Activated naive CD8-positive, alpha-beta T cell treated with anti-CD3 and anti-CD28 coated beads, Interleukin-2, amount 10 ng/mL, durations not matched to agents 7 days and 5 days (primary cell): ENCODE measurements at regions not wholly inside any gene's neighbourhood (a gene's known extent, or its start where the extent isn't known, plus 50 kb on each side); places are given as distances from the start of the nearest gene placed in this dataset.

Experiments
- ATAC-seq: fragments of 150-1000 bp; cut with Tn5 transposase; one replicate; pipeline ENCODE4 v1.10.0; 2021; ENCODE audit warnings: low read depth, moderate library complexity
- POLR2A ChIA-PET: fragments of 350-600 bp; sonication (Branson Sonifier 250); formaldehyde crosslinking; loops from one replicate; lab custom pipeline; 2021; ENCODE audit warnings: antibody characterized with exemption; lab: Charles Lee
- DNase-seq: peaks from one replicate; pipeline ENCODE4 v3.0.0; 2021
- H3K27ac Mint-ChIP-seq: one replicate; pipeline ENCODE4 v1.8.0; 2022; ENCODE audit warnings: mild to moderate bottlenecking, mixed read lengths
- H3K27me3 Mint-ChIP-seq: one replicate; pipeline ENCODE4 v1.8.0; 2022; ENCODE audit warnings: mild to moderate bottlenecking, moderate library complexity, mixed read lengths
- H3K36me3 Mint-ChIP-seq: one replicate; pipeline ENCODE4 v1.8.0; 2021; ENCODE audit warnings: mild to moderate bottlenecking, mixed read lengths
- H3K4me1 Mint-ChIP-seq: one replicate; pipeline ENCODE4 v1.8.0; 2021; ENCODE audit warnings: mixed read lengths
- H3K4me3 Mint-ChIP-seq: one replicate; pipeline ENCODE4 v1.8.0; 2022; ENCODE audit warnings: mild to moderate bottlenecking, moderate library complexity, mixed read lengths
- H3K9me3 Mint-ChIP-seq: one replicate; pipeline ENCODE4 v1.8.0; 2021; ENCODE audit warnings: mixed read lengths

- POLR2A ChIA-PET, result interaction anchor here (0.7 kb wide), 1 partner anchor 233 kb away, joined by 3 read pairs; no protein-coding TSS in a partner anchor
- no peak overlapping the region for H3K27ac Mint-ChIP-seq
- DNase-seq, result no peak
Measured at GRCh38 chr11:109859045-109859724, 234.0 kb upstream of the ZC3H12C start.

GRCh38 chr11:109862835-109863234 is 230.4 kb upstream of the ZC3H12C start:
- peaks cover 6% of the 10 kb centered on the region for H3K27me3 Mint-ChIP-seq
- no peak overlapping the region for H3K27ac Mint-ChIP-seq
- H3K4me3 Mint-ChIP-seq, result no peak overlapping the region
- ATAC-seq (no peak), DNase-seq (no peak)
- no peaks in the 10 kb centered on the region for H3K9me3 Mint-ChIP-seq
- peaks cover 2% of the 10 kb centered on the region for H3K4me1 Mint-ChIP-seq
- POLR2A ChIA-PET, result no interaction called here
- no peaks in the 10 kb centered on the region for H3K36me3 Mint-ChIP-seq

More at GRCh38 chr11:109859045-109859724, 234.0 kb upstream of the ZC3H12C start:
- Mint-ChIP-seq H3K9me3 (no peaks in the 10 kb centered on the region), H3K36me3 (no peaks in the 10 kb centered on the region), H3K27me3 (peaks cover 6% of the 10 kb centered on the region), H3K4me1 (no peaks in the 10 kb centered on the region), H3K4me3 (no peak overlapping the region)
- no peak for ATAC-seq

- Mint-ChIP-seq H3K36me3 (no peaks in the 10 kb centered on the region), H3K4me1 (peaks cover 2% of the 10 kb centered on the region), H3K27me3 (no peaks in the 10 kb centered on the region), H3K4me3 (no peak overlapping the region), H3K9me3 (no peaks in the 10 kb centered on the region), H3K27ac (no peak overlapping the region)
- no peak for ATAC-seq
- no peak for DNase-seq
- POLR2A ChIA-PET, result no interaction called here
Measured at GRCh38 chr11:109864151-109864661, 229.0 kb upstream of the ZC3H12C start.

GRCh38 chr11:109864834-109865547 is 228.2 kb upstream of the ZC3H12C start:
- H3K4me1 Mint-ChIP-seq, result peaks cover 2% of the 10 kb centered on the region
- no peaks in the 10 kb centered on the region for H3K27me3 Mint-ChIP-seq
- POLR2A ChIA-PET, result no interaction called here
- H3K4me3 Mint-ChIP-seq, result no peak overlapping the region
- ATAC-seq, result no peak
- H3K9me3 Mint-ChIP-seq, result no peaks in the 10 kb centered on the region
- no peak overlapping the region for H3K27ac Mint-ChIP-seq
- DNase-seq, result no peak
- no peaks in the 10 kb centered on the region for H3K36me3 Mint-ChIP-seq

GRCh38 chr11:109865548-109866186 is 227.5 kb upstream of the ZC3H12C start:
- H3K36me3 Mint-ChIP-seq, result no peaks in the 10 kb centered on the region
- no peak for ATAC-seq

GRCh38 chr11:109867784-109868183 is 225.4 kb upstream of the ZC3H12C start:
- peaks cover 2% of the 10 kb centered on the region for H3K4me1 Mint-ChIP-seq
- POLR2A ChIA-PET, result no interaction called here

More at GRCh38 chr11:109865548-109866186, 227.5 kb upstream of the ZC3H12C start:
- Mint-ChIP-seq H3K9me3 (no peaks in the 10 kb centered on the region), H3K27me3 (no peaks in the 10 kb centered on the region), H3K4me1 (peaks cover 2% of the 10 kb centered on the region), H3K4me3 (no peak overlapping the region), H3K27ac (no peak overlapping the region)
- POLR2A ChIA-PET, result no interaction called here
- no peak for DNase-seq

GRCh38 chr11:109869536-109869935 is 223.7 kb upstream of the ZC3H12C start:
- POLR2A ChIA-PET, result no interaction called here
- no peak overlapping the region for H3K4me3 Mint-ChIP-seq
- ATAC-seq, result no peak

More at GRCh38 chr11:109867784-109868183, 225.4 kb upstream of the ZC3H12C start:
- no peaks in the 10 kb centered on the region for H3K36me3 Mint-ChIP-seq
- no peak for DNase-seq
- no peaks in the 10 kb centered on the region for H3K9me3 Mint-ChIP-seq
- no peaks in the 10 kb centered on the region for H3K27me3 Mint-ChIP-seq
- no peak for ATAC-seq
- H3K4me3 Mint-ChIP-seq, result no peak overlapping the region
- no peak overlapping the region for H3K27ac Mint-ChIP-seq

GRCh38 chr11:109870297-109870696 is 222.9 kb upstream of the ZC3H12C start:
- no peak for DNase-seq
- no peaks in the 10 kb centered on the region for H3K27me3 Mint-ChIP-seq
- H3K27ac Mint-ChIP-seq, result no peak overlapping the region
- ATAC-seq, result no peak
- no peaks in the 10 kb centered on the region for H3K4me1 Mint-ChIP-seq
- no peak overlapping the region for H3K4me3 Mint-ChIP-seq
- POLR2A ChIA-PET, result no interaction called here
- H3K36me3 Mint-ChIP-seq, result no peaks in the 10 kb centered on the region
- H3K9me3 Mint-ChIP-seq, result no peaks in the 10 kb centered on the region

More at GRCh38 chr11:109869536-109869935, 223.7 kb upstream of the ZC3H12C start:
- no peaks in the 10 kb centered on the region for H3K9me3 Mint-ChIP-seq
- no peaks in the 10 kb centered on the region for H3K27me3 Mint-ChIP-seq
- no peak overlapping the region for H3K27ac Mint-ChIP-seq
- H3K4me1 Mint-ChIP-seq, result peaks cover 2% of the 10 kb centered on the region
- DNase-seq, result no peak
- no peaks in the 10 kb centered on the region for H3K36me3 Mint-ChIP-seq

GRCh38 chr11:109877043-109877442 is 216.1 kb upstream of the ZC3H12C start:
- DNase-seq (no peak), ATAC-seq (no peak)
- Mint-ChIP-seq H3K36me3 (no peaks in the 10 kb centered on the region), H3K9me3 (no peaks in the 10 kb centered on the region), H3K4me1 (no peaks in the 10 kb centered on the region), H3K27ac (no peak overlapping the region), H3K4me3 (no peak overlapping the region), H3K27me3 (no peaks in the 10 kb centered on the region)
- POLR2A ChIA-PET, result no interaction called here

GRCh38 chr11:109884501-109884900 is 208.7 kb upstream of the ZC3H12C start:
- Mint-ChIP-seq H3K36me3 (no peaks in the 10 kb centered on the region), H3K27ac (no peak overlapping the region), H3K27me3 (no peaks in the 10 kb centered on the region), H3K4me3 (no peak overlapping the region), H3K4me1 (no peaks in the 10 kb centered on the region), H3K9me3 (no peaks in the 10 kb centered on the region)
- ATAC-seq (no peak), DNase-seq (no peak)
- POLR2A ChIA-PET, result no interaction called here

- Mint-ChIP-seq H3K4me3 (no peak overlapping the region), H3K36me3 (no peaks in the 10 kb centered on the region), H3K4me1 (no peaks in the 10 kb centered on the region), H3K27me3 (no peaks in the 10 kb centered on the region), H3K27ac (no peak overlapping the region), H3K9me3 (no peaks in the 10 kb centered on the region)
- POLR2A ChIA-PET, result no interaction called here
- ATAC-seq (no peak), DNase-seq (no peak)
Measured at GRCh38 chr11:109885006-109885405, 208.2 kb upstream of the ZC3H12C start.

GRCh38 chr11:109892321-109892794 is 200.8 kb upstream of the ZC3H12C start:
- ATAC-seq (no peak), DNase-seq (no peak)
- POLR2A ChIA-PET, result no interaction called here
- H3K36me3 Mint-ChIP-seq, result no peaks in the 10 kb centered on the region
- no peak overlapping the region for H3K27ac Mint-ChIP-seq
- H3K4me3 Mint-ChIP-seq, result no peak overlapping the region
- H3K27me3 Mint-ChIP-seq, result peaks cover 2% of the 10 kb centered on the region
- no peaks in the 10 kb centered on the region for H3K9me3 Mint-ChIP-seq
- H3K4me1 Mint-ChIP-seq, result no peaks in the 10 kb centered on the region

- Mint-ChIP-seq H3K4me1 (no peaks in the 10 kb centered on the region), H3K27me3 (peaks cover 2% of the 10 kb centered on the region), H3K4me3 (no peak overlapping the region), H3K27ac (no peak overlapping the region), H3K9me3 (no peaks in the 10 kb centered on the region), H3K36me3 (no peaks in the 10 kb centered on the region)
- POLR2A ChIA-PET, result no interaction called here
- no peak for DNase-seq
- ATAC-seq, result no peak
Measured at GRCh38 chr11:109894242-109894641, 198.9 kb upstream of the ZC3H12C start.
